Suprapubic skin (tissue), 4 donors: ENCODE measurements at regions not wholly inside any gene's neighbourhood (a gene's known extent, or its start where the extent isn't known, plus 50 kb on each side); places are given as distances from the start of the nearest gene placed in this dataset.

Experiments used
- DNase-seq, 2 donors: peaks; one replicate each; pipeline ENCODE4 v3.0.0-alpha.2; 2019; ENCODE audit warnings: low spot score in 2 of 2
- H3K27ac ChIP-seq: fragments of 200-600 bp; sonication (generic); one replicate; pipeline ENCODE4 v1.5.1; 2019
- H3K27me3 ChIP-seq: fragments of 200-600 bp; sonication (generic); one replicate; pipeline ENCODE4 v1.5.1; 2019
- H3K36me3 ChIP-seq: fragments of 200-600 bp; sonication (generic); one replicate; pipeline ENCODE4 v1.5.1; 2019
- H3K4me1 ChIP-seq: fragments of 200-600 bp; sonication (generic); one replicate; pipeline ENCODE4 v1.5.1; 2019
- H3K4me3 ChIP-seq: fragments of 200-600 bp; sonication (generic); one replicate; pipeline ENCODE4 v1.5.1; 2019; ENCODE audit warnings: mild to moderate bottlenecking
- H3K9me3 ChIP-seq: fragments of 200-600 bp; sonication (generic); one replicate; pipeline ENCODE4 v1.5.1; 2019
- EP300 ChIP-seq: sonication (generic); formaldehyde crosslinking; IDR thresholded peaks from one replicate; pipeline ENCODE4 v1.6.1; 2017; ENCODE audit warnings: antibody characterized with exemption
- POLR2A ChIP-seq, 2 donors: fragments of 450-650 bp; IDR thresholded peaks; one replicate each; pipeline ENCODE4 v1.6.1; 2017; ENCODE audit warnings: antibody characterized with exemption in 2 of 2, mild to moderate bottlenecking in 2 of 2, moderate library complexity in 2 of 2
- POLR2AphosphoS5 ChIP-seq, 3 donors: sonication (generic); formaldehyde crosslinking; IDR thresholded peaks; one replicate each; pipeline ENCODE4 v1.6.1; 2017; ENCODE audit warnings: antibody characterized with exemption in 3 of 3
- WGBS: methylation state at CpG from one replicate; pipeline ENCODE4 v1.1.5; 2018; 5-methylcytosine and 5-hydroxymethylcytosine counted together
- TF ChIP-seq, protein P1 (sequence below), 2 donors: fragments of 200-600 bp in 1 of 2; fragments of 450-650 bp in 1 of 2; sonication (generic) in 1 of 2; IDR thresholded peaks; one replicate each; pipeline ENCODE4 v1.5.1; 2016 to 2019; ENCODE audit warnings: antibody characterized with exemption in 2 of 2, mild to moderate bottlenecking in 1 of 2, moderate library complexity in 1 of 2

DNA sequence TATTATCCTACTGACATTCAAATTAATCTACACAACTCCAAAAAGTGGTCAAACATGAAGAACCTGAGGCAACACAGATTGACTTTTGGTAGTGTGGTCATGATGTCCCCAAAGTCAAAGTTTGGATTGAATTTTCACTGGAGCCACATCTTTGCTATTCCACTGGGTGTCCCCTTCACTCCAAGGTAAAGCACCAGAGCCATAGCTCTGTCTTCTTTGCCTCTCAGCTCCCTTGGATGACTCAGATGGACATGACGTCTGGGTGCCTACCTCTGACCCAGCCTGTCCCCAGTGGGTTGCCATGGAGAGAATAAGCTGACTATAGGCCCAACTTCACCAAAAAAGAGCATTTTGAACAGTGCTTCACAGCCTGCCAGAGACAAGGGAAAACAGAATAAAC is 57.4 kb upstream of the ARHGAP42 start:
- Histone ChIP-seq H3K4me1 (peaks cover 9% of the 10 kb centered on the region), H3K9me3 (no peaks in the 10 kb centered on the region), H3K4me3 (no peak overlapping the region), H3K27me3 (no peaks in the 10 kb centered on the region), H3K27ac (no peak overlapping the region), H3K36me3 (no peaks in the 10 kb centered on the region)
- DNase-seq: no peak
- TF ChIP-seq POLR2A (IDR thresholded peaks at IDR 0.05): no peak
- 24% methylated on average over 1 of the region's 1 CpG for WGBS

DNA sequence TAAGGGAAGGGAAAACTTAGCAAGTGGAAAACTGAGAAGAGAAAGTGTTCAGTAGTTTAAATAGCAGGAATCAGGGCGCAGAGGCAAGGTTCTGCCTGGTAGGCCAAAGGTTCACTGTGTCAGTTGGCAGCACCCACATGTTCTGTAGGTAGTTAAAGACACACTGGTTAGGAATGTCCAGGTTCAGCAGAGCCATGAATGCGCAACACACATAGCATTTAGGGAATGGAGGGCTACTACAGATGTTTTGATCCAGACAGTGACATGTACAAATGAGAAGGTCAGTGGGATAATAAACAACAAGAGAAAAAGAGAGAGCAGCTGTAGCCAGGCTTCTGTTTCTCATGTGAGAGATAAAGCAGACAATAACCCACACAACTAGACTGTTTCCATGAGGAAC is 56.2 kb upstream of the ARHGAP42 start:
- Histone ChIP-seq H3K4me1 (peaks cover 9% of the 10 kb centered on the region), H3K27ac (no peak overlapping the region), H3K36me3 (no peaks in the 10 kb centered on the region), H3K9me3 (no peaks in the 10 kb centered on the region), H3K27me3 (no peaks in the 10 kb centered on the region), H3K4me3 (no peak overlapping the region)
- 86% methylated on average over 2 of the region's 2 CpGs for WGBS
- TF ChIP-seq POLR2AphosphoS5 (IDR thresholded peaks at IDR 0.05) (no peak), EP300 (no peak), POLR2A (IDR thresholded peaks at IDR 0.05) (no peak)
- TF ChIP-seq, protein P1, sequence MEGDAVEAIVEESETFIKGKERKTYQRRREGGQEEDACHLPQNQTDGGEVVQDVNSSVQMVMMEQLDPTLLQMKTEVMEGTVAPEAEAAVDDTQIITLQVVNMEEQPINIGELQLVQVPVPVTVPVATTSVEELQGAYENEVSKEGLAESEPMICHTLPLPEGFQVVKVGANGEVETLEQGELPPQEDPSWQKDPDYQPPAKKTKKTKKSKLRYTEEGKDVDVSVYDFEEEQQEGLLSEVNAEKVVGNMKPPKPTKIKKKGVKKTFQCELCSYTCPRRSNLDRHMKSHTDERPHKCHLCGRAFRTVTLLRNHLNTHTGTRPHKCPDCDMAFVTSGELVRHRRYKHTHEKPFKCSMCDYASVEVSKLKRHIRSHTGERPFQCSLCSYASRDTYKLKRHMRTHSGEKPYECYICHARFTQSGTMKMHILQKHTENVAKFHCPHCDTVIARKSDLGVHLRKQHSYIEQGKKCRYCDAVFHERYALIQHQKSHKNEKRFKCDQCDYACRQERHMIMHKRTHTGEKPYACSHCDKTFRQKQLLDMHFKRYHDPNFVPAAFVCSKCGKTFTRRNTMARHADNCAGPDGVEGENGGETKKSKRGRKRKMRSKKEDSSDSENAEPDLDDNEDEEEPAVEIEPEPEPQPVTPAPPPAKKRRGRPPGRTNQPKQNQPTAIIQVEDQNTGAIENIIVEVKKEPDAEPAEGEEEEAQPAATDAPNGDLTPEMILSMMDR (IDR thresholded peaks at IDR 0.05): no peak
- DNase-seq: no peak

DNA sequence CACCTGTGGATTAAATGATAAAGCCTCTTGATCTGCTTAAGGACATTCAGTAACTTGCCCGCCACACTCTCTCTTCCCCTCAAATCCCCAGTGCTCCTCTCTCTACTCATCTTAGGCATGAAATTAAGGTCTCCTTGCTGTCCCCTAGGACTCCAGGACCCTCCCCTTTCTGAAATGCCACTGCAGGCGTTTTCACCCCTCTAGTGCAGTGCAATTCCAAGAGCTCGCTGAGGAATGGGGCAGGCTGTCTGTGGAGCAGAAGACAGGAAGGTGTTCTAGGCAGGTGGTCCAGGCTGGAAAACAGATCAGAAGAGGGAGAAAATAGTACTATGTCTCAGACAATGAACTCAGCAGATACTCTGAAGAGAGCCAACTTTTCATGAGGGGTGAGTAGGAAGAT is 55.8 kb upstream of the ARHGAP42 start:
- TF ChIP-seq, protein P1 (IDR thresholded peaks at IDR 0.05): no peak
- no peak for TF ChIP-seq EP300
- TF ChIP-seq POLR2AphosphoS5 (IDR thresholded peaks at IDR 0.05): no peak
- TF ChIP-seq POLR2A (IDR thresholded peaks at IDR 0.05): no peak
- H3K36me3 ChIP-seq: no peaks in the 10 kb centered on the region
- H3K4me1 ChIP-seq: peaks cover 9% of the 10 kb centered on the region
- WGBS: 85% methylated on average over 3 of the region's 3 CpGs
- H3K9me3 ChIP-seq: no peaks in the 10 kb centered on the region
- DNase-seq: no peak
- no peak overlapping the region for H3K27ac ChIP-seq
- no peak overlapping the region for H3K4me3 ChIP-seq
- no peaks in the 10 kb centered on the region for H3K27me3 ChIP-seq

DNA sequence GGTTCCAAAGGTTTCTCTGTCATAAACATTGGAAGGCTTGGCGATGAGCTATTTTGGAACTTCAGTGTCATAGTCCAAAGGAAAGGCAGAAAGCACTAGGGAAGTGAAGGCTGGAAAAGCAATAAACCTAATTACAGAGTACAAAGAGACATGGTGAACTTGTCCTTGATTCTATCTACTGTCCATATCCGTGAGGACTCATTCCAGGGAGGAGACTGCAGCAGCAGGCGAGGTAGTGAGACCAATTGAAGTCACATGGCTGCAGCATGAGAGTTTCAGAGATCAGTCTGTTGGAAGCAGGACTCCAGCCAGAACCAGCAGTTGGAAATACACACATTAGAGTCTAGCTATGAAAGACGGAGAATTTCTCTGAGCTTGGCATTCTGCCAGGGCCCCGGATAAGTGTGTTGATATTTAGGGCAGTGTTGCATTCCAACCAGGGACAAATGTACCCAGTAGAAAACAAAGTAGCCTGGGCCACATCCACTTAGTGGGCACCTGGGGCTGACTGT is 54.1 kb upstream of the ARHGAP42 start:
- H3K27me3 ChIP-seq: no peaks in the 10 kb centered on the region
- no peaks in the 10 kb centered on the region for H3K9me3 ChIP-seq
- DNase-seq: peak; percentile 76 to 80
- no peaks in the 10 kb centered on the region for H3K36me3 ChIP-seq
- peaks cover 9% of the 10 kb centered on the region for H3K4me1 ChIP-seq
- WGBS: 23% methylated on average over 5 of the region's 5 CpGs
- TF ChIP-seq, protein P1 (IDR thresholded peaks at IDR 0.05): no peak
- no peak for TF ChIP-seq POLR2AphosphoS5 (IDR thresholded peaks at IDR 0.05)
- no peak for TF ChIP-seq EP300
- no peak for TF ChIP-seq POLR2A (IDR thresholded peaks at IDR 0.05)
- peak overlapping the region; percentile 7 for H3K27ac ChIP-seq
- H3K4me3 ChIP-seq: no peak overlapping the region

DNA sequence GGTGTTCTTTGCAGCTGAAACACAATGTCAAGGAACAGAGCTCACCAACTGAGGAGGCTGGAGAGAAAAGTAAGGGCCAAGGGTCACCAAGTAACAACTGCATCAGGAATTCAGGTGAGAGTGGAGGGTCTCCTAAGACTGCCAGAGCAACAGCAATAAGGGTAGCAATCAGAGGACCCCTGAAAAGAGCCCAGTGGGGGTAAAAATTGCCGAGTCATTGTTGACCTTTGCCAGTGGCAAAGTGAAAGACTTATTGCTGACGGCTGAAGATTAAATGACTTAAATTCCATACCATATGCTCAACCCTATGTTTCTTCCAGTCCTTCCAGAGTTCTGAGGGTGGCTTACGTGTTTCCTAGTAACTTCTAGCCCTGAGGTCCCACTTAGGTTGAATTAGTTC is 51.9 kb upstream of the ARHGAP42 start:
- Histone ChIP-seq H3K27ac (no peak overlapping the region), H3K9me3 (no peaks in the 10 kb centered on the region), H3K36me3 (no peaks in the 10 kb centered on the region), H3K4me3 (no peak overlapping the region), H3K4me1 (peaks cover 9% of the 10 kb centered on the region), H3K27me3 (no peaks in the 10 kb centered on the region)
- no peak for TF ChIP-seq POLR2AphosphoS5 (IDR thresholded peaks at IDR 0.05)
- TF ChIP-seq, protein P1 (IDR thresholded peaks at IDR 0.05): no peak
- no peak for TF ChIP-seq POLR2A (IDR thresholded peaks at IDR 0.05)
- TF ChIP-seq EP300: no peak
- 88% methylated on average over 3 of the region's 3 CpGs for WGBS
- DNase-seq: no peak

DNA sequence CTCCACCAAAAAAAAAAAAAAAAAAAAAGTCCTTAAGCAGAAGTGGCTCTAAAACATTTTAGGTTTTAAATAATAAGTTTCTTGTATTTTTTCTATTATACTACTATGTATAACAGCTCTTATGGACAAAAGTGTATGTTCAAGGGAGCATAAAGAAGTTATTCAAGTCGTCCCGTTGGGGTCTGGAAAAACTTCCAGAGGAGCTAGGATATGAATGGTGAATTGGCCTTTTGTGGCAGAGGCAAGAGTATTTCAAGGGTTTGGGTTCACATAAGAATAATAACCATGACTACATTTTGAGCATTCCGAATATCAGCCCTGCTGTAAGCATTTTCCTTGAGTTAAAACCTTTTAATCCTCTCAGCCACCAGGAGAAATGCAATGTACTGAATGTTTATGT is 50.6 kb upstream of the ARHGAP42 start:
- TF ChIP-seq POLR2A (IDR thresholded peaks at IDR 0.05): no peak
- no peak for TF ChIP-seq EP300
- no peak for TF ChIP-seq POLR2AphosphoS5 (IDR thresholded peaks at IDR 0.05)
- TF ChIP-seq, protein P1 (IDR thresholded peaks at IDR 0.05): no peak
- Histone ChIP-seq H3K36me3 (no peaks in the 10 kb centered on the region), H3K9me3 (no peaks in the 10 kb centered on the region), H3K27me3 (no peaks in the 10 kb centered on the region), H3K27ac (no peak overlapping the region), H3K4me3 (no peak overlapping the region), H3K4me1 (peaks cover 9% of the 10 kb centered on the region)
- 90% methylated on average over 3 of the region's 3 CpGs for WGBS
- no peak for DNase-seq
